Nephron (organoid): ENCODE measurements at regions not wholly inside any gene's neighbourhood (a gene's known extent, or its start where the extent isn't known, plus 50 kb on each side); places are given as distances from the start of the nearest gene placed in this dataset.
"Not testable (repeated sequence)": the region's sequence is repeated elsewhere in the genome, so short reads cannot be mapped to it uniquely, and the experiment has no call there.

Source experiments
- H3K27ac Mint-ChIP-seq, 3 experiments: 2 replicates each; pipeline ENCODE4 v1.8.0; 2020; ENCODE audit warnings: mixed read lengths in 3 of 3, mild to moderate bottlenecking in 2 of 3, moderate library complexity in 1 of 3
- H3K27me3 Mint-ChIP-seq: 2 replicates; pipeline ENCODE4 v1.8.0; 2021; ENCODE audit warnings: low read depth, mild to moderate bottlenecking, moderate library complexity, mixed read lengths
- H3K36me3 Mint-ChIP-seq: 2 replicates; pipeline ENCODE4 v1.8.0; 2020; ENCODE audit warnings: low read depth, mixed read lengths
- H3K4me1 Mint-ChIP-seq: 2 replicates; pipeline ENCODE4 v1.8.0; 2020; ENCODE audit warnings: mixed read lengths
- H3K4me3 Mint-ChIP-seq, 3 experiments: 2 replicates each; pipeline ENCODE4 v1.8.0; 2020; ENCODE audit warnings: mild to moderate bottlenecking in 3 of 3, mixed read lengths in 3 of 3, moderate library complexity in 2 of 3
- H3K9me3 Mint-ChIP-seq: 2 replicates; pipeline ENCODE4 v1.8.0; 2020; ENCODE audit warnings: mixed read lengths
- TF ChIP-seq, protein P1 (sequence below), 3 experiments: fragments of 200-600 bp; sonication (generic); IDR thresholded peaks; one replicate each; pipeline ENCODE4 v1.5.0; 2021; ENCODE audit warnings: antibody characterized with exemption in 3 of 3; ENCODE audit not compliant: unreplicated experiment in 3 of 3

GRCh38 chr3:186440891-186441290, 78.9 kb upstream of the DGKG start:
- no peak overlapping the region for H3K27ac Mint-ChIP-seq
- no peaks in the 10 kb centered on the region for H3K4me1 Mint-ChIP-seq
- H3K36me3 Mint-ChIP-seq, result no peaks in the 10 kb centered on the region

DNA sequence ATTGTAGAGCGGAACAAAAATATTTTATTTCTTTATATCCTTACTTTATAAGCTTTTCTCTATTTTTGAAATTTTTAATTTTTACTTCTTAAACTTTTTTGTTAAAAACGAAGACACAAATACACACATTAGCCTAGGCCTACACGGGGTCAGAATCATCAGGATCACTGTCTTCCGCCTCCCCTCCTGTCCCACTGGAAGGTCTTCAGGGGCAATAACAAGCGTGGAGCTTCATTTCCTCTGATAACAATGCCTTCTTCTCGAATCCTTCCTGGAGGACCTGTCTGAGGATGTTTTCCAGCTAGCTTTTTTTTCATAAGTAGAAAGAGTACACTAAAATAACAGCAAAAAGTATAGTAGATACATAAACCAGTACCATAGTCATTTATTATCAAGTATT, 77.7 kb upstream of the DGKG start:
- H3K9me3 Mint-ChIP-seq, result no peaks in the 10 kb centered on the region
- H3K27me3 Mint-ChIP-seq, result no peaks in the 10 kb centered on the region
- no peak overlapping the region for H3K27ac Mint-ChIP-seq
- H3K4me3 Mint-ChIP-seq, result no peak overlapping the region
- H3K36me3 Mint-ChIP-seq, result no peaks in the 10 kb centered on the region
- no peaks in the 10 kb centered on the region for H3K4me1 Mint-ChIP-seq
- TF ChIP-seq, protein P1, sequence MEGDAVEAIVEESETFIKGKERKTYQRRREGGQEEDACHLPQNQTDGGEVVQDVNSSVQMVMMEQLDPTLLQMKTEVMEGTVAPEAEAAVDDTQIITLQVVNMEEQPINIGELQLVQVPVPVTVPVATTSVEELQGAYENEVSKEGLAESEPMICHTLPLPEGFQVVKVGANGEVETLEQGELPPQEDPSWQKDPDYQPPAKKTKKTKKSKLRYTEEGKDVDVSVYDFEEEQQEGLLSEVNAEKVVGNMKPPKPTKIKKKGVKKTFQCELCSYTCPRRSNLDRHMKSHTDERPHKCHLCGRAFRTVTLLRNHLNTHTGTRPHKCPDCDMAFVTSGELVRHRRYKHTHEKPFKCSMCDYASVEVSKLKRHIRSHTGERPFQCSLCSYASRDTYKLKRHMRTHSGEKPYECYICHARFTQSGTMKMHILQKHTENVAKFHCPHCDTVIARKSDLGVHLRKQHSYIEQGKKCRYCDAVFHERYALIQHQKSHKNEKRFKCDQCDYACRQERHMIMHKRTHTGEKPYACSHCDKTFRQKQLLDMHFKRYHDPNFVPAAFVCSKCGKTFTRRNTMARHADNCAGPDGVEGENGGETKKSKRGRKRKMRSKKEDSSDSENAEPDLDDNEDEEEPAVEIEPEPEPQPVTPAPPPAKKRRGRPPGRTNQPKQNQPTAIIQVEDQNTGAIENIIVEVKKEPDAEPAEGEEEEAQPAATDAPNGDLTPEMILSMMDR (IDR thresholded peaks at IDR 0.05; ENCODE audit: unreplicated experiment in 3 of 3), result no peak

More at GRCh38 chr3:186440891-186441290, 78.9 kb upstream of the DGKG start:
- no peak overlapping the region for H3K4me3 Mint-ChIP-seq
- TF ChIP-seq, protein P1 (IDR thresholded peaks at IDR 0.05; ENCODE audit: unreplicated experiment in 3 of 3), result no peak
- no peaks in the 10 kb centered on the region for H3K27me3 Mint-ChIP-seq
- no peaks in the 10 kb centered on the region for H3K9me3 Mint-ChIP-seq

GRCh38 chr3:186435332-186435731, 73.3 kb upstream of the DGKG start:
- H3K4me3 Mint-ChIP-seq, H3K9me3 Mint-ChIP-seq, H3K27me3 Mint-ChIP-seq, H3K4me1 Mint-ChIP-seq, H3K36me3 Mint-ChIP-seq, H3K27ac Mint-ChIP-seq: not testable (repeated sequence)

DNA sequence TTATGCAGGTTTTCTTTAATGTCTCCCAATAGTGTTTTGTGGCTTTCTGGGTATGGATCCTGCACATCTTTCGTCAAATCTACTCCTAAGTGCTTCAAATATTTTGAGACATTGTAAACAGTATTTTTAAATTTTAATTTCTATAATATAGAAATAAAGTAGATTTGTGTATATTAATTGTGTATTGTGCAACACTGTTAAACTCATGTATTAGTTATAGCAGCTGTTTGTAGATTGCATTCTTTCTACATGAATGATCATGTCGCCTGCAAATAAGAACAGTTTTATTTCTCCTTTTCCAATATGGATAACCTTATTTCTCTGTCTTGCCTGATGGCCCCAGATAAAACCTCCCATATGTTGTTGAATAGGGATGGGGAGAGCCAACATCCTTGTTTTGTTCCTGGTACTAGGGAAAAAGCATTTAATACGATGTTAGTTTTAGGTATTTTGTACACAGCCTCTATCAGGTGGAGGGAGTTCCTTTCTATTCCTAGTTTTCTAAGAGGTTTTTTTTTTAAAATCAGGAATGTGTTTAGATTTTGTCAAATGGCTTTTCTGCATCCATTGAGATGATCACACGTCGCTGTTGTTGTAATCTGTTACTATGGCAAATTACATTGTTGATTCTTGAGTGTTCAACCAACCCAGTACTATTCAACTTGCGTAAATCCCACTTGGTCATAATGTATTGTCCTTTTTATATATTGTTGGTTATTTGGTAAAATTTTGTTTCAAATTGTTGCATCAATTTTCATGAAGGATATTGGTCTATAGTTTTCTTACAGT, 71.1 kb upstream of the DGKG start:
- Mint-ChIP-seq H3K27me3 (no peaks in the 10 kb centered on the region), H3K27ac (no peak overlapping the region), H3K36me3 (no peaks in the 10 kb centered on the region), H3K4me3 (no peak overlapping the region), H3K4me1 (peaks cover 1% of the 10 kb centered on the region), H3K9me3 (no peaks in the 10 kb centered on the region)
- TF ChIP-seq, protein P1 (IDR thresholded peaks at IDR 0.05; ENCODE audit: unreplicated experiment in 3 of 3), result no peak

DNA sequence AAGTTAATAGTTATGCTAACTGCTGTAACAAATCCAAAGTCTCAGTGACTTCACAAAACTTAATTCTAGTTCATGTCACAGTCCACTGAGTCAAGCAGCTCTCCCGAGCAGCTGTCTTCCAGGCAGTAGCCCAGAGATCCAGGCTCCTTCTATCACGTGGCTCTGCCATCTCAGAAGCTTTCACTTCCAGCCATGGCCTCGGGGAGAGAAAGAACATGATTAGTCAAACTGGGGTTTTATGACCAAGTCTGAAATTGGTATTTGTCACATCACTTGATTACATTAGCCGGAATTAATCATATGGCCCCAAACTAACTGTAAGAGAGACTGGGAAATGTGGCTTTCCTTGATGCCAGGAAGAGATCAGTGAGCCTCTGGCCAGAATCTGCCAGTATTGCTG, 70.2 kb upstream of the DGKG start:
- no peak overlapping the region for H3K4me3 Mint-ChIP-seq
- no peaks in the 10 kb centered on the region for H3K9me3 Mint-ChIP-seq
- H3K27me3 Mint-ChIP-seq, result peaks cover 6% of the 10 kb centered on the region
- TF ChIP-seq, protein P1 (IDR thresholded peaks at IDR 0.05; ENCODE audit: unreplicated experiment in 3 of 3), result no peak
- peaks cover 9% of the 10 kb centered on the region for H3K4me1 Mint-ChIP-seq
- H3K36me3 Mint-ChIP-seq, result no peaks in the 10 kb centered on the region
- peak overlapping the region; percentile 72 to 94 (median 83) for H3K27ac Mint-ChIP-seq

DNA sequence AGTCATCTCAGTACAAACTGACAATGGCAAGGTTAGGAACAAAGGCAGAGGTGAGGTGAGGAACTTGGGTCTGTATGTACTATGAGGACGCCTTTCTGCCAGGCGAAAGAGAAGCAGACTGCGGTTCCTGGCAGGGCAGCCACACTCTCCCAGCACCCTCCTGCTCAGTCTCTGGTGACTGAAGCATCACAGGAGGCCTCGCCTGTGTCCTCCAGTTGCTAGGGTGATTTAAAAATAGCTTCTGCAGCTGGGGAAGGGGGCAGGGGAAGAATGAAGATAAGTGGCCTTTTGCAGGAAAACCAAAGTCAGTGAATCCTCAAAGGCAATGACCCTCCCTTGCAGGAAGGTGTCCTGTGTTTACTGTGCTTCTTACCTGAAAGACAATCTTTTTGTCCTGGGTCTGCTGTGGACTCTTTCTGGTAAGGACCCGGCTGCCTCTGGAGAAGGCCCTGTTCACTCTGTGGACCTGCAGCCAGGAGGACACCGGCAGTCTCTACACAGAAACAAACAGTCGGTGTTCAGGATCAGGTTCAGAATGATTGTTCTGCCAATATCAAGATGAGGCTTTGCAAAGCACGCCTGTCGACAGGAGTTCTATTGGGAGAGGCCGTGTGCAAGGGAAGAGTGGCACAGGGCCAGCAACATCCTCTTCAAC, 65.7 kb upstream of the DGKG start:
- TF ChIP-seq, protein P1 (IDR thresholded peaks at IDR 0.05; ENCODE audit: unreplicated experiment in 3 of 3), result no peak
- H3K36me3 Mint-ChIP-seq, result no peaks in the 10 kb centered on the region
- peaks cover 31% of the 10 kb centered on the region for H3K4me1 Mint-ChIP-seq
- H3K9me3 Mint-ChIP-seq, result no peaks in the 10 kb centered on the region
- H3K27me3 Mint-ChIP-seq, result peaks cover 11% of the 10 kb centered on the region
- peak overlapping the region in 1 of 3 experiments; percentile 21 for H3K27ac Mint-ChIP-seq
- H3K4me3 Mint-ChIP-seq, result no peak overlapping the region
